ENCODE measurements at regions not wholly inside any gene's neighbourhood (a gene's known extent, or its start where the extent isn't known, plus 50 kb on each side); places are given as distances from the start of the nearest gene placed in this dataset.
"Not testable (repeated sequence)": the region's sequence is repeated elsewhere in the genome, so short reads cannot be mapped to it uniquely, and the experiment has no call there.

DNA sequence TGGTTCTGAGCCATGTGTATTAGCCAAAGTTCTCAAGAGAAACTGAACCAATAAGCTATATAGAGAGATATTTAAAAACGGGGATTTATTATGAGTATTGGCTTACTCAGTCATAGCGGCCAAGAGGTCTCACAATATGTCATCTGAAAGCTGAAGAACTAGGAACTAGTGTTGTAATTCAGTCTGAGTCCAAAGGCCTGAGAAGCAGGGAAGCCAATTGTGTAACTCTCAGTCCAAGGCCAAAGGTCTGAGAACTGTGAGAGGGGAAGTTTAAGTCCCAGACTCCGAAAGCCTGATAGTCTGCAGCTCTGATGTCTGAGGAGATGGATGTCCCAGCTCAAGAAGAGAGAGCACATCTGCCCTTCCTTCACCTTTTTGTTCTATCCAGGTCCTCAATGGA lies 344.8 kb upstream of the USP15 start:
- no peak for DNase-seq (ENCODE audit: low spot score)

DNA sequence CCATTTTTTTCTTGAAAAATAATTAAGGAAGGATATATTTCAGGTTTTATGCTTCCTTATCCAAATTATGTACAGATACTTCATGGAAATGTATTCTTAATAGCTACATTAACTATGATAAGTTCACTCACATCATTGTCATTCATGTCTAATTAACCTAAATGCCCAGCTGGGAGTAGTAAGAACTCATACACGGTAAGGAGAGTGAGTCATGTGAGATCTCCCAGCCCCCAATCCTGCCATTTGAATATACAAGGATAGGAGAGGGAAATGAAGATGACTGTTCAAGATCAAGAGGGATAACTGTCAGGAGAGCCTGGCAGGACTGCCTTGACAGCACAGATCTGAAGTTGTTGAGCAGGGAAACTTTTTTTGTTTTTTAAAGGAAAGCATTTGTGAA lies 343.4 kb upstream of the USP15 start:
- no peak for DNase-seq (ENCODE audit: low spot score)

DNA sequence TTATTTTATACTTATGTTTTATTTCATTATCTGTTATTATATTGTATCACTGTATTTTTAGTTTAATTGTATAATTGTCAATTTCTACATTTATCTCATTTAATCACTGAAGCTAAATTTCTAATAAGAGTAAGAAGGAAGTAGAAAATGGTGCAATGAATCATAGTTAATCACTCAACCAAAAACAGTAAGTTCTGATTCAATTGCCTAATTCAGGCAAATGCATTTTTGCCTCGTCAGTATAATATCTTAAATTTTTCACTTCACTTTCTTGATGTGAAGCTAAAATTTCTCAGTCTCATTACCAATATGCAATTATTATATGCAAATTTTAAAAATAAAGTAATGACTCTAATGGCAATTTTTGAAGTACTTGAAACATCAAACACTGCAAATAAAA lies 340.5 kb upstream of the USP15 start:
- no peak for DNase-seq (ENCODE audit: low spot score)

- no peak for DNase-seq (ENCODE audit: low spot score)
These were observed 340.0 kb upstream of the USP15 start for GRCh38 chr12:61920230-61920629.

- DNase-seq (ENCODE audit: low spot score) = no peak
These were observed 337.1 kb upstream of the USP15 start for GRCh38 chr12:61923152-61923551.

GRCh38 chr12:61934564-61934963 lies 325.6 kb upstream of the USP15 start:
- no peak for DNase-seq (ENCODE audit: low spot score)

GRCh38 chr12:61939977-61940376 lies 320.2 kb upstream of the USP15 start:
- DNase-seq (ENCODE audit: low spot score) = no peak

GRCh38 chr12:61956545-61956944 lies 303.7 kb upstream of the USP15 start:
- DNase-seq (ENCODE audit: low spot score) = no peak

DNA sequence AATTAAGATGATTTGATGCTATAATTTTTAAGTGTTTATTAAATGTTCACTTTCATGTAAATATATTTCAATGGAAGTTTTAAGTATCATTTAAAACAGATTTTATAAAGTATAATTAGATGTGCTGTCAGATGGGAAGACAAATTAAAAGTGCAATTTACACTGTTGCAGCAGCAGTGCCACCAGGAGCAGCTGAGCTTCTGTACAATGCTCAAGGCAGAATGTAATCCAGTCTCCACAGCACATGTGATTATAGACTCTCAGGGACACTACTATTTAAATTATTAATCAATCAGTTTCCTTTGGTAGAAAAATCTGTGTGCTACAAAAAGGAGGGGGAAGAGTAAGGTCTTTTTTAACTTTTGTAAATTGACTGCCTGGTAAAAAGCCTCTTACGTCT lies 285.7 kb upstream of the USP15 start:
- no peak for DNase-seq (ENCODE audit: low spot score)

DNA sequence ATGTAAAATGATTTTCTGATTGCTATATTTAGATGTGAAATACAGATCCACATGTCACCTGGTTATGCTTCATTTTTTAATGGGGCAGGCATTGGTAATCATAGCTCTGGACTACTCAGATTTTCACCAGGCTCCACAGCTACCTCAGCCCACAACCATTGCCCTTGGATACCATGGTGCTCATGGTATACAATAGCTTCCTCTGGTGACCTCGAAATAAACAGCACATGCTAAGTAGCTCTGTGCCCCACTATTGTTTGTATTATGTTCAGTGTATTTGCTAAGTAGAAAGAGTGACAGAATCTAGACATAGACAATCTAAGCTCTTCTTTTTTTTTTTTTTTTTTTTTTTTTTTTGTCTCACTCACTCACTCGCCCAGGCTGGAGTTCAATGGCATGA lies 274.4 kb upstream of the USP15 start:
- DNase-seq (ENCODE audit: low spot score) = no peak

DNA sequence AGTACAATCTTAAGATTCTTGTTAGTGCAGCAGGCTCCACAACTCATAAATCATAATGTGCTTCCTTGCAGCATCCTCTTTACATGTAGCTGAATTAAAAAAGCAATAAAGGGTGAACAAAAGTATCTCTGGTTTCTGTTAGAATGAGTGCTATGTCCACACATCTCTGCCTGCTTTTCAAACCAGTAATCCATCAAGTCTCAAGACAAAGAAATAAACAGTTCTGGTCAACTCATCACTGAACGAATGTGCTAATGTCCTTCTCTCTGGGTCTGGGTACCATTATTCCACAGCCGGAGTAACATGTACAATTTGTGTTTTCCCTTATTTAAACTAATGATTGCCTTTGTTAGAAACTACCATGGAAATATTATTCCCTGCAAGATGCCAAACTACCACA lies 273.0 kb upstream of the USP15 start:
- no peak for DNase-seq (ENCODE audit: low spot score)

DNA sequence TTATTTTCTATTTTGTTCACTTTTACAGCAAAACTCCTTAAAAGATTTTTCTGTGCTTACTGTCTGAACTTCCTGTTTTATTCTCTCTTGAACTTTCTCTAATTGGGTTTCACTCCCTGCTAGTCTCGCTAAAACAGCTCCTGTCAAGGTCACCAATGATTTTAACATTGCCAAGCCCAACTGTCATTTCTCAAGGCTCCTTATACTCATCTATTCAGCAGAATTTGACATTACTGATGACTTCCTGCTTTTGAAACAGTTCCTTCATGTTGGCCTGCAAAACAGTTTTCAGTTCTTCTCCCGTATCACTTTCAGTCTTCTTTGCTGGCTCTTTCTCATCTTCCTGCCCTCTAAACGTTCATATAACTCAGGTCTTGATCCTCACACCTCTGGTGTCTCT lies 268.5 kb upstream of the USP15 start:
- no peak for DNase-seq (ENCODE audit: low spot score)

DNA sequence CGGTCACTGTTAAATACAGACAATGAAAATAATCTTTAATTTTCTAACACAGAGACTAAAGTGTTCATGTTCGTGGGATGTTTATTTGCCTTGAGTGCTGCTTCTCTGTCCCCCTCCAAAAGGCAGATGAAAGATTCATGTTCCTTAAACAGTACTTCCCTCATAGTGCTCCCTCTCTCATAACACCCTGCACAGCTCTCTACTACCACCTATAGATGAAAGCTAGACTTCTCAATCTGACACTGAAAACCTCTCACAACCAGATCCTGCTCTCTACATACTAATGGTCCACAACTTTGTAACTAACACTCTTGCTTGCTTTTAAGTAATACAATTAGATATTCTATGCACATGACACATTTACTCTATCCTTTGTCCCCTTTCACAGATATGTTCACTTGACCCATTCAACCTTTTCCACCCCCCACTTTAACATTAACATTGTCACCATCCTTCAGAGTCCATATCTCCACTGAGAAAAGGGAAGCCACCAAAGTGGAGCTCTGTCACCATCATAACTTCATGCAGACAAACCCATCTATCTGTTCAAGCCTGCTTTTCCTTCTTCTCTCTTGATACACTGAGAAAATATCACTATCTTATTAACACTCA lies 266.4 kb upstream of the USP15 start:
- peak; percentile 21 for DNase-seq (ENCODE audit: low spot score)

DNA sequence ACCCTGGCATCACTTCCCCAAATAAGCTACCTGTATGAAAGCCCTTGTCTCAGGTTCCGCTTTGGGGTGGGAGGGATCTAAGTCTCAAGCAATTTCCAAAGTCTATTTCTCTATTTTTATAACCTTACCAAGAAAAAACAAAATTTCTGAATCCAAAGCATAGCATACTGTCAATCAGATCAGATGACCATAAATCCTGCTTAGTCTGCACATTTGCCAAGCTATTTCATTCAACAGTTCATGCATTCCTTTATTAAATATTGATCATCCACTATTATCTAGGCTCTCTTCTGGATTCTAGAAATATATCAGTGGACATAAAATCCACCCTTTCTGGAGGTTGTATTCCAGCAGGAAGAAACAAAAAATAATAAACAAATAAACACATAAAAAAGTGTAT lies 263.5 kb upstream of the USP15 start:
- no peak for DNase-seq (ENCODE audit: low spot score)

GRCh38 chr12:61998791-61999190 lies 261.4 kb upstream of the USP15 start:
- no peak for DNase-seq (ENCODE audit: low spot score)

DNA sequence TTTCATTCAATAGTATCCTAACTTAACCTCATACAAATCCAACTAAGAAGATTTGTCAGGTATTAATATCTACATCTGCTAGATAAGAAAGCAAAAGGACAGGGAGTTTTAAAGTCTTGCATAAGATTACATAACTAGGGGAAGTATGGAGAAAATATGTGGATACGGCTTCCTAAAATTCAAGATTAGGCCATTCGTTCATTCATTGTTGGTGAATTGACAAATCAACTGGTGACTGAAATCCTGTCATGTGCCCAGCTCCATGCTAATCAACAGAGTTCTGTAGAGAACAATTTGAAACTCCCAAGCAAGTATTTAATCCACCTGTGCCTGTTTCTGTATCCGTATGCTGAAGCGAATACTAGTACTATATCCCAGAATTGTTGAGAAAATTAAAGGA lies 260.9 kb upstream of the USP15 start:
- no peak for DNase-seq (ENCODE audit: low spot score)

DNA sequence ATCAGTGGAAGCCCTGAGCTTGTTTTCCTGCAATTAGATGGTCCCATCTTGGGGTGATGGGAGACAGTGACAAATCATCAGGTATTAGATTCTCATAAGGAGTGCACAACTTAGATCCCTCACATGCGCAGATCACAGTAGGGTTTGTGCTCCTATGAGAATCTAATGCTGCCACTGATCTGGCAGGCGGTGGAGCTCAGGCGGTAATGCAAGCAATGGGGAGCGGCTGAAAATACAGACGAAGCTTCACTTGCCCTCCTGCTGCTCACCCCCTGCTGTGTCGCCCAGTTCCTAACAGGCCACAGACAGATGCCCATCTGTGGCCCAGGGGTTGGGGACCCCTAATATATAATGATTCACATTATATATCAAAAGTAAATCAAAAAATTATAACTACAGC lies 258.8 kb upstream of the USP15 start:
- DNase-seq (ENCODE audit: low spot score) = no peak

GRCh38 chr12:62003226-62003625 lies 257.0 kb upstream of the USP15 start:
- no peak for DNase-seq (ENCODE audit: low spot score)

GRCh38 chr12:62003701-62004100 lies 256.5 kb upstream of the USP15 start:
- DNase-seq (ENCODE audit: low spot score) = no peak

GRCh38 chr12:62005615-62006014 lies 254.6 kb upstream of the USP15 start:
- DNase-seq (ENCODE audit: low spot score) = no peak

DNA sequence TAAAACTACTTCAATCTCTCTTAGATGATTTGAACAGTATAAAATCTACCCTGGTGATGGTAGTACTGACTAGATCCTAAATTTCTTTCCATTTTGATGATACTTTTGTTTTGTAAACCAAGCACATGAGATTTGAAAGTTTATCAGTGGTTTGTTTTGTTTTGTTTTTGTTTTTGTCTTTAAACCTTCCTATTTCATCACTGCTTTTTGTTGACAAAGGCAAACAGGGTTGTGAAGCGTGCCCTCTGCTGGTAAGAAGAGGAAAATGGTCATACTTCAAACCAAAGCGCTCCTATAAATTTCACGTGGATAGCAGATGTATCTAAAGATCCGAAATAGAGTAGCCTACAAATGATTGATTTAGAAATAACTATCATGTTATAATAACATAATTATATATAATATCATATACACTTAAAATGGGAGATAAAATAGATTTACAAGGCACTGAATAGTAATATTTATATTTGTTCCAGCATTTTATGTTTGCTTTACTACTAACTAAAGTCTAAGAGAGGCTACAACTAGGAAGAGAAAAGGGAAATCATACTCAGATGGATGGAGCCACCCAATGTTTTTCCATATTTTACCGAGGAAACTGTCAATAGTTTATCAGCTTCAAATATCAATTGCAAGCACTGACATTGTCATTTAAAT lies 254.0 kb upstream of the USP15 start:
- peak; percentile 33 for DNase-seq (ENCODE audit: low spot score)

DNA sequence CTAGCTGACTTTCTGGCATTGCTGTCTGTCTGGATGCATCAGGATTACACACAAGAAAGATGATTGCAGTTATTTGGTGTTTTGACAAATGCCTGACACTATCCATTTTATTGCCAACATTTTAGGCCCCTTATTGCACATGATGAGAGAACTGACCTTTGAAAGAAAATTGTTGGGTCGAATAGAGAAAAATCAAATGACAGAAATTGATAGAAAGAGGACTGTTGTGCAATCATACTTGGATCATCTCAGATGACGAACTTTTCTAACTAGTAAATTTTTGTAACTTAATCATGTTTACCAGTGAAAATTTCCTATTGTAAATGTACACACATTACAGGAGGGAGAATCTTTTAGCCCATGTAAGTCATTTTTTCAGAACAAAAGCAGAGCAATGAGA lies 251.5 kb upstream of the USP15 start:
- no peak for DNase-seq (ENCODE audit: low spot score)

- no peak for DNase-seq (ENCODE audit: low spot score)
These were observed 250.8 kb upstream of the USP15 start for GRCh38 chr12:62009445-62009844.

GRCh38 chr12:62010331-62010906 lies 249.8 kb upstream of the USP15 start:
- DNase-seq (ENCODE audit: low spot score) = not testable (repeated sequence)
